NCI-H748 (cell line): ENCODE measurements at regions not wholly inside any gene's neighbourhood (a gene's known extent, or its start where the extent isn't known, plus 50 kb on each side); places are given as distances from the start of the nearest gene placed in this dataset.
"Not testable (repeated sequence)": the region's sequence is repeated elsewhere in the genome, so short reads cannot be mapped to it uniquely, and the experiment has no call there.

ENCODE experiments used
- DNase-seq: peaks from one replicate; lab custom pipeline; 2025; ENCODE audit not compliant: unreplicated experiment; lab: John Stamatoyannopoulos, UW

DNA sequence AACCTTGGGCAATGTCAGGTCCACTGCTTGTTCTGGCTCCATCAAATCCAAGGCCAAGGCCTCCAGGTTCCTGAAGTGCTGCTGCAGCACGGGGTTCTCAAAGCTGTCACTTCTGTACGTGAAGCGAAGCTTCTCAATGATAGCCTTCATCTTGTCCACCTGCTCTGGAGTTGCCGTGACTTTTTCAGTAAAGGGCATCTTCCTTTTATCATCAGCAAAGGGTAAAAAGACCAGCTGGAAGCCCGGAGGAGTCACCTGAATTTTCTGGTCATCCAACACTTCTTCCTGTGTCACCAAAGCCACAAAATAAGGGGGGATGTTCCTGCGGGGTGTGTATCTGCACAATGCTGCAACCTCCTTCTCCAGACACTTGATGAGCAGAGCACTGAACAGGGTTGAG lies 131.7 kb upstream of the MAMLD1 start:
- DNase-seq, result not testable (repeated sequence)

- DNase-seq, result not testable (repeated sequence)
Observed at GRCh38 chrX:150232222-150232621, 130.9 kb upstream of the MAMLD1 start.

- no peak for DNase-seq
Observed at GRCh38 chrX:150234126-150234525, 129.0 kb upstream of the MAMLD1 start.

DNA sequence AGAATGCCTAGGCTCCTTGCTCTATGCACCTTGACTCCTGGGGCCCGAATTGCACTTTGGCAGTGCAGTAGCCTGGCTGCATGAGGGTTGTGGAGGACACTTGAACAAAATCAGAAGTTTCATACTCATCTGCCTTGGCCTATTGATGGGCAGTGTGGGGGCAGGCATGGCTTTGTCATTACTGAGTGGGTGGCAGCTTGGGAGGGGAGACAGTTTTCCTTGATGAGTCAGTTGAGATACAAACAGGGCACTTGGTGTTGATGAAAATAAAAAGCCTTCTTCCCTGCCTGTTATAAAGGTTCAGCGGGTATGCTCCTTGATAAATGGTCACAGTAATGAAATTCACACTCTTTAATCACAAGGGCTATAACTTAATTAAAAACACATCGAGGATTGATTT lies 126.8 kb upstream of the MAMLD1 start:
- DNase-seq, result no peak

GRCh38 chrX:150238632-150239382 lies 124.3 kb upstream of the MAMLD1 start:
- no peak for DNase-seq

DNA sequence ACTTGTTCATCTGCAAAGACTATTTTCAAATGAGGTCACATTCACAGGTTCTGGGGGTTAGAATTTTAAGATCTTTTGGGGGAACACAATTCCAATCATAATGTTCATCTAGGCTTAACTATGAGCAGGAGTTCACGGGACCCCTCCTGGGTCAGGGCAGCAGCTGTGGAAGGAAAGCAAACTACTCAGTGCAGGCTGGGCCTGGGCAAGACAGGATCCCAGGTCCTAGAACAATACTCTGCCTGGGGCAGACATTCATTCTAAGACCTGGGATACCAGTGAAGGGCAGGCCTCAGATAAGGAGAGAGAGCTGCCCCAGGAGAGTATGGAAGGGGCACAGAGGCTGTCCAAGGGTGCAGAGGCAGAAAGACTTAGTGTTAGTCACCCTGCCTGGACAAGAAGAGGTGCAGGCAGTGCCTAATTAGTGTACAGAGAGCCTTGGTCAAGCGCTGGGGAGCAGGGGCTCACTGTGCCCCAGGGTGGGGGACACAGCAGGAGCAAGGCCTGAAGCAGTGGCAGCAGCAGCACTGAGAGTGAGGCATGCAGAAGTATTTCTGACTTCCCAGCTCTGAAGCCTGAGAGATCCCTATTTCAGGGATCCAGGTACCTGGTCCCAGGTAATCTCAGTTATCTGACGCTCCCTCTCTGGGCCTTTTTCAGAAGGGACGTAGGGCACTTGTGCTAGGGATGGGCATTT lies 123.0 kb upstream of the MAMLD1 start:
- DNase-seq, result no peak

DNA sequence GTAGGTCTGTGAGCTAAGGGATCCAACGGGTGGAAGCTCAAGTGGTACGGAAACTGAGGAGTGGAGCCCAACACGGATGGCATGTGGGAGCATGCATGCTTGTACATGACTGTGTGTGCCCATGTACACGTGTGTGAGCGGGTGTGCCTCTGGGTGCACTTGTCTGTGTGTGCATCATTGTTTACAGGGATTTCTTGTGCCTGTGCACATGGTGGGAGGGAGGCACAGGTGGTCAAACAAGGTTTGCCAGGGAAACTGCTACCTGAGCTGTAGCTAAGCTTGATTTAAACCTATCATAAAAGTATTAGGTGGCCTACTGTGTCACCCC lies 122.5 kb upstream of the MAMLD1 start:
- DNase-seq, result no peak

DNA sequence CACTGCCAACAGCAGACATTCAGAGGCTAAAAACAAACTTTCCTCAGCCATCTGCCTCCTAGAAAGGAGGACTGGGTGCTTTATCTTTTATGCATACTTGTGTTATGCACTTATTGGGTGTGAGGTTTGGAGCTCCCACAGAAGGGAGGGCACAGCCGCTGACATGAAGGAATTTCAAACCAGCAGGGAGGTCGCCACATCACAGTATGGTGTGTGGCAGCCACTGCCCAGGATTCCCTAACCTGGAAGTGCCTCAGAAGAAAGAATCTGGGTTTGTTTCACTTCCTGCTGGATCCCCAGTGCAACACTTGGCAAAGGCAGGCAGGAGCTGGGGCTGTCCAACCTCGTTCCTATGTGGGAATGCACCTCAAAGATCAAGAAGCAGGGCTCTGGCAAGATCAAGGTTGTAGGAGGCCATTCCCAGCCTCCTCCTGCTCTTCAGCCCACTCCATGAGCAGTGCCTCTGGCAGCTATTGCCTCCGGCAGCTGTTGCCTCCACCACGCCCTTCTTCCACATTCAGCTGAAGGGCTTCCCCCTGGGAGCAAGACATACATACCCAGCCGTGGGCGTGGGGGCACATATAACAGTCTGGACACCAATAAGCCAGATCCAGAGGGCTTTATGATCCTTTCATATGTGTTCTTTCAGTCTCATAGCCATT lies 109.0 kb upstream of the MAMLD1 start:
- no peak for DNase-seq

- no peak for DNase-seq
Observed at GRCh38 chrX:150254909-150255308, 108.2 kb upstream of the MAMLD1 start.

DNA sequence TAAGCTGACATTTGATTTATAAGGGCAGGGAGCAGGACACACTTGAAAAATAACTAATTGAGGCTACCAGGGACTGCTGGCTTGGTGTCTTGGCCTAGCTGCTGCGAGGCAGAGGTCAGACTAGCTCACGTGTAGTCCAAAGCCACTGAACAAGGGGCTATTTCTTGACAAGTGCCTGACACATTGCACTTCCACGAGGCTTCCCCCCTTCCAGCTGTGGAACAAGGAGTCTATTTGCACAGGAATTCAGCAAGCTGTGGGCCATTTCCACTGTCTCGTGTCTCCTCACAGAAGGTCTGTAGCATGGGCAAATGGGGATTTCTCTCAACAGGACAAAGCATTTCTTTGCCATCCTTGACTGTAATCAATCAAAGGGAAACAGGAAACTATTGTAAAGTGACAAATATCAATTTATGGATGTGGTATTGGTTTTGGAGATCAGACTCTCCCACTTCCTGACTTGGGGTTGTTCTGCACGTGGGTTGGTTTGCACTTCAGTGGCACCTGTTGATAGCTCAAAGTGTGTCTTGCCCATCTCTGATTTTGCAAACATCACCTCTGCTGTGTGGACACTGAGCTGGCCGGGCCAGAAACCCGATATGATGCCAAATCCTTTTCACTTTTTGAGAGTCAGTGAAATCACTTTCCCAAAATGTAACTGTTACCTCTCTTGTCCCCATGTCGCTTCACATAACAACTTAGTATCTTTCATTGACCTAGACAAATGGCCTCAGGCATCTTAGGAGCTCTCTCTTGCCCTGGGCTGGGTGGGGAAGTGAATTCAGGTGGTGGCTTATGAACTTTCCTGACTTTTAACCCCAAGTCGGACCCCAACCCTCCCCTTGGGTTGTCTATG lies 107.4 kb upstream of the MAMLD1 start:
- no peak for DNase-seq

DNA sequence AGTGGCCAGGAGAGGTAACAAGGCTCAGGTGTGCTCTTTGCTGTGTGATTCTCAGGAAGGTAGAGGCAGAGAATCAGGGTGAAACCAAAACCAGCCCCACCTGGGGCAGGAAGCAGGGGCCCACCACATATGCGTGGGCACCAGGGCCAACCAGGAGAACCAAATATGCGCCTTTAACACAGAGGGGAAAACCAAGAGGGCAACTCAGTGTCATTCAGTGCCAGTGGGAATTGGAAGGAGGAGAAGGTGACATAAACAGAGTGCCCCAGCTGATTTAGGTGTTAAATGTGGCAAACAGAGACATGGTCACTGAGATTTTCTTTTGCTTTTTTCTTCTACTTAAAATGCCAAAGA lies 106.8 kb upstream of the MAMLD1 start:
- no peak for DNase-seq

DNA sequence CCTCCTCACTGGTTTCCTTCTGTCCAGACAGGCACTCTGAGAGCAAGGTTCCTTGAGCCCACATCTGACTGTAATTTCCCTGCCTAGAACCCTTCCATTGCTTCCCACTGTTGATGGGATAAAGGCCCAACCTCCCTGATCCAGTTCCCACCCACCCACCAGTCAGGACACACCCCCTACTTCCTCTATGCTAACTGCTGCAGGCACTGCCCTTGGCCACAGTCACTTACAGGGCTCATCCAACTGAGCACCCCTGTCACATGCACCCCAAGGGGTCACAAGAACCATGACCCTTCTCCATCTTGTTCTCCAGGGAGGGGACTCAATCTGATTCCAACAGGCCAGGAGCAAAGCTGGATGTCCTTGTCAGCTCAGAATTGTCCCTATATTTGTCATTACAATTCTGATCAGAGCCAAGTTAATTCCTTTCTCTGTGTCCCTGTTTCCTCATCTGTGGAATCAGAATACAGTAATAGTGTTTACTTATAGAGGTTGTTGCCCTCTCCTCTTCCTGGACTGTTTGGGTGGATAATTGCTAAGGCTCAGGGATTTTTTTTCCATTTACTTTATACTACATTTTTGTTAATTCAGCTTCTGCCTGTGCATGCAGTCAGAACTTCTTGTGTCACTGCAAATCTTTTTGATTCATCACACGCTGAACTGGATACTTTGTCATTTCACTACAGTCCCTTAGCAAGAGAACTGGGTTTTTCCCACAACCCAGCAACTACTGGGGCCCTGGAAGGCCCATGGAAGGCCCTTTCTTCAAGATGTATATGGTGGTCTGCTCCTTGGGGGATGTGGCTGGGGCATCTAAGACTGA lies 105.6 kb upstream of the MAMLD1 start:
- no peak for DNase-seq

- no peak for DNase-seq
Observed at GRCh38 chrX:150258176-150258425, 105.0 kb upstream of the MAMLD1 start.

DNA sequence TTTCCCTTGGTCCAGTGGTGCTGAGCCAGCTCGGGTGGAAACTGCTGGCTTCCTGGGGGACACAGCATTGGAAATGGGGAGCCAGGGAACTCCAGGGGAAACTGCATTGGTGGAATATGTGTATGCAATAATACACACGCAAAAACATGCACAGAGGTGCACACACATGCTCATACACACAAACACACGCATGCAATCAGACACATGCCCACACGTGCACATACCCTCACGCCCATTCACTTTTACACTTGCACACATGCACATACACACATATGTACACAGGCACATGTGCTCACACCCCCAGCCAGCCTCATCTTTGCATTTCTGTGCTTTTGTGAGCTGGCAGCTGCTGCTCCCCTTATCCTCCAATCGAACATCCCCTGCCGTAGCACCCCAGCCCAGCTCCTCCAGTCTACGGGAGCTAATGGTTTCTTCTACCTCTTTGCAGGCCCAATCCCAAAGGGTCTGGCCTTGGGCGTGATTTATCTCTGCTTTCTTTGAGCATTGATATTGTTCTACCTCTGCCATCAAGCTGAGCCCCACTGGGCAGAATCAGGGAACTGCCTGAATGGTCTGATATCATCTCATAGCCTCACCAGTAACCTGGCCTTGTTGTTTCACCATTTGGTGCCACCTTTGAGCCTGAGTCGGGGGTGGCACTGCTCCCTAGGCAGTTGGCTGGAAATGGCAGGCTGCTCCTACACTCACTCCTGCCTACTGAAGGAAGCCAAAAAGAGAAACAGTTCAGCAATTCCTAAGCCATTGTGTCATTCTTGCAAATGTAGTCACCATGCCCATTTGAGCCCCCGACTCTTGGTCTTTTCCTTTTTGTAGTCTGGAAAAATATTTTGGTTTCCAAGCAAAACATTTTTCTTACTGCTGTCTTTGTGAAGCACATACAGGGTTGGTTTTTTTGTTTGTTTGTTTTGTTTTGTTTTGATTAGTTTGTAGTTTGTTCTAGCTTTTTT lies 104.4 kb upstream of the MAMLD1 start:
- DNase-seq, result no peak

GRCh38 chrX:150262456-150262855 lies 100.7 kb upstream of the MAMLD1 start:
- no peak for DNase-seq

DNA sequence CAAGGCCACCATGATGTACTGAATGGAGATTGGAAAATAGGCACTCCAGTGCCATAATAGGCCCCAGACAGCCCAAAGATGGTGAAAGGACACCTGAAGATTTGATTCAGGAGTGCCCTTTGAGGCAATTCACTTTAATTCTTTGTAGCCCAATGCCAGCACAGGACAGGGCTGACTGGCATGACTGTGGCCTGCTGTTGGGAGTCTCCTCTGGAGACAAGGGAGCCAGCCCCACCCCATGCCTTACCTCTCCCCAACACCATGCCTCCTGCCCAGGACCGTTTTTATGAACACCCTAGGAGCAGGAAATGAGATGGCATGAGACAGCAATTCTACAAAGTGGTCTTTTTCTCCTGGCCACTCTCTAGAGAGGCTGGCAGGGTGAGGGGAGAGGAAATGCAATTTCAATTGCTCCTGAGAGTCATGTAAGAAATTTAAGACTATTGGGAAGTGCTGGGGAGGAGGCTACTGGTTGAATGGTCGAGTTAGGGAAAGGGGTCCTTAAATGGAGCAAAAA lies 94.2 kb upstream of the MAMLD1 start:
- no peak for DNase-seq

- no peak for DNase-seq
Observed at GRCh38 chrX:150269605-150270254, 93.4 kb upstream of the MAMLD1 start.

DNA sequence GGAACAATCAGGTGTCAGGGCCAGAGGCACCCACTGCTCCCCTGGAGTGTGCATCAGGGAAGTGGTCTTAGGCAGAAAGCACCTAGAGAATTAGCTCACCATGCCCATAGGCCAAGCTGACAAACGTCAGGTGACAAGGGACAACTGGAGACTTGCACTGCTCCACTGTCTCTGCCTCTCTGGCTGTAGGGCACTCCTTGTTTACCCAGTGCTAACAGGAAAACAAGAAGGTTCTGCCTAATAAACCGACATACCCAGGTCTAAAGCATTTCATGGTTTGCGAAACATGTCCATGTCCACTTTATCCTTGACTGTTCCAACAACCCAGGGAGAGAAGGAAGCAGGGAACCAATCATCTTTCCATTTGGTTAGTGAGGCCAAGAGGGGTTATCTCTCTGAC lies 92.5 kb upstream of the MAMLD1 start:
- DNase-seq, result no peak
